ENCODE measurements at regions not wholly inside any gene's neighbourhood (a gene's known extent, or its start where the extent isn't known, plus 50 kb on each side); places are given as distances from the start of the nearest gene placed in this dataset.

DNA sequence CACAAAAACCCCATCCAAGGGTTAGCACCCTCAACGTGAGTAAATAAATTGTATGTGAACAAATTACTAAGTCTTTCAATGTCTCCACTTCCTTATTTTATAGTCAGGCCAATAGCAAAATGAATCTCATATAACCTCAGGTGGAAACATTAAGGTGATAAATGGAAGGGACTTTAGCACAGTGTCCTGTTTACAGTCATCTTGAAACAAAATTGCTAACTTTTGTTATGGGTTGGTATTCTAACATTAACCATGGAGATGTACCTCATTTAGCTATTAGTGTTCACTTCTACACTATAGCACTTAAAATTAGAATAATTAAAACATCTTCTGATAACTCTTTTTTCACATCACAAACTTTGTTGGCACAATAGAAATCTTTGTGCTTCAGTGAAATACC, 255.8 kb upstream of the CNTNAP2 start:
- TF ChIP-seq, protein P1, sequence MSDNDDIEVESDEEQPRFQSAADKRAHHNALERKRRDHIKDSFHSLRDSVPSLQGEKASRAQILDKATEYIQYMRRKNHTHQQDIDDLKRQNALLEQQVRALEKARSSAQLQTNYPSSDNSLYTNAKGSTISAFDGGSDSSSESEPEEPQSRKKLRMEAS (IDR thresholded peaks at IDR 0.05; ENCODE audit: low read depth, low read length): no peak
- TF ChIP-seq, protein P2, sequence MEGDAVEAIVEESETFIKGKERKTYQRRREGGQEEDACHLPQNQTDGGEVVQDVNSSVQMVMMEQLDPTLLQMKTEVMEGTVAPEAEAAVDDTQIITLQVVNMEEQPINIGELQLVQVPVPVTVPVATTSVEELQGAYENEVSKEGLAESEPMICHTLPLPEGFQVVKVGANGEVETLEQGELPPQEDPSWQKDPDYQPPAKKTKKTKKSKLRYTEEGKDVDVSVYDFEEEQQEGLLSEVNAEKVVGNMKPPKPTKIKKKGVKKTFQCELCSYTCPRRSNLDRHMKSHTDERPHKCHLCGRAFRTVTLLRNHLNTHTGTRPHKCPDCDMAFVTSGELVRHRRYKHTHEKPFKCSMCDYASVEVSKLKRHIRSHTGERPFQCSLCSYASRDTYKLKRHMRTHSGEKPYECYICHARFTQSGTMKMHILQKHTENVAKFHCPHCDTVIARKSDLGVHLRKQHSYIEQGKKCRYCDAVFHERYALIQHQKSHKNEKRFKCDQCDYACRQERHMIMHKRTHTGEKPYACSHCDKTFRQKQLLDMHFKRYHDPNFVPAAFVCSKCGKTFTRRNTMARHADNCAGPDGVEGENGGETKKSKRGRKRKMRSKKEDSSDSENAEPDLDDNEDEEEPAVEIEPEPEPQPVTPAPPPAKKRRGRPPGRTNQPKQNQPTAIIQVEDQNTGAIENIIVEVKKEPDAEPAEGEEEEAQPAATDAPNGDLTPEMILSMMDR (IDR thresholded peaks at IDR 0.05; ENCODE audit: low read depth, low read length): no peak
- no peak for TF ChIP-seq POLR2A (IDR thresholded peaks at IDR 0.05; ENCODE audit: extremely low read depth, insufficient read length)

Data from NB4 (cell line).